Breast epithelium (tissue), 3 donors: ENCODE measurements at regions not wholly inside any gene's neighbourhood (a gene's known extent, or its start where the extent isn't known, plus 50 kb on each side); places are given as distances from the start of the nearest gene placed in this dataset.

ENCODE experiments used
- CTCF ChIP-seq, 3 donors: fragments of 450-650 bp; IDR thresholded peaks; one replicate each; pipeline ENCODE4 v1.5.1; 2016 to 2017; ENCODE audit warnings: antibody characterized with exemption in 3 of 3, mild to moderate bottlenecking in 3 of 3, moderate library complexity in 3 of 3
- POLR2A ChIP-seq: fragments of 450-650 bp; IDR thresholded peaks from one replicate; pipeline ENCODE4 v1.6.1; 2016; ENCODE audit warnings: antibody characterized with exemption, mild to moderate bottlenecking, moderate library complexity

- TF ChIP-seq CTCF (IDR thresholded peaks at IDR 0.05) = no peak
- no peak for TF ChIP-seq POLR2A
Measured at GRCh38 chr14:101708853-101709532, 52.5 kb upstream of the PPP2R5C start.
